HG02588 (cell line): ENCODE measurements at regions not wholly inside any gene's neighbourhood (a gene's known extent, or its start where the extent isn't known, plus 50 kb on each side); places are given as distances from the start of the nearest gene placed in this dataset.

Experiments used
- ATAC-seq: cut with Tn5 transposase; IDR thresholded peaks from one replicate; pipeline ENCODE4 v1.9.1; 2021; ENCODE audit warnings: mild to moderate bottlenecking, moderate library complexity; ENCODE audit not compliant: unreplicated experiment

- ATAC-seq, result no peak
These were observed 1224.4 kb downstream of the EFNB2 start for GRCh38 chr13:105311094-105311493.

GRCh38 chr13:105307776-105308175, 1227.7 kb downstream of the EFNB2 start:
- ATAC-seq, result no peak

GRCh38 chr13:105297839-105298238, 1237.6 kb downstream of the EFNB2 start:
- ATAC-seq, result no peak

- no peak for ATAC-seq
These were observed 1243.5 kb downstream of the EFNB2 start for GRCh38 chr13:105291987-105292386.

GRCh38 chr13:105290596-105290995, 1244.9 kb downstream of the EFNB2 start:
- ATAC-seq, result no peak

- no peak for ATAC-seq
These were observed 1249.9 kb downstream of the EFNB2 start for GRCh38 chr13:105285526-105285925.

- no peak for ATAC-seq
These were observed 1252.8 kb downstream of the EFNB2 start for GRCh38 chr13:105282406-105283285.

GRCh38 chr13:105278943-105279381, 1256.5 kb downstream of the EFNB2 start:
- ATAC-seq, result no peak

- ATAC-seq, result no peak
These were observed 1258.9 kb downstream of the EFNB2 start for GRCh38 chr13:105276571-105276970.

- no peak for ATAC-seq
These were observed 1261.7 kb downstream of the EFNB2 start for GRCh38 chr13:105273665-105274222.

- ATAC-seq, result no peak
These were observed 1262.5 kb downstream of the EFNB2 start for GRCh38 chr13:105272660-105273631.

GRCh38 chr13:105266615-105267014, 1268.8 kb downstream of the EFNB2 start:
- ATAC-seq, result no peak

GRCh38 chr13:105262579-105262978, 1272.9 kb downstream of the EFNB2 start:
- ATAC-seq, result no peak

- ATAC-seq, result no peak
These were observed 1276.0 kb downstream of the EFNB2 start for GRCh38 chr13:105259426-105259825.

GRCh38 chr13:105255472-105255871, 1280.0 kb downstream of the EFNB2 start:
- ATAC-seq, result no peak

- ATAC-seq, result no peak
These were observed 1284.2 kb downstream of the EFNB2 start for GRCh38 chr13:105251293-105251692.

GRCh38 chr13:105247830-105248229, 1287.6 kb downstream of the EFNB2 start:
- ATAC-seq, result no peak

GRCh38 chr13:105240371-105240770, 1295.1 kb downstream of the EFNB2 start:
- ATAC-seq, result no peak

GRCh38 chr13:105232439-105232838, 1303.0 kb downstream of the EFNB2 start:
- no peak for ATAC-seq

GRCh38 chr13:105232006-105232405, 1303.5 kb downstream of the EFNB2 start:
- no peak for ATAC-seq

GRCh38 chr13:105231579-105231978, 1303.9 kb downstream of the EFNB2 start:
- ATAC-seq, result no peak
